Brain microvascular endothelial cell (primary cell): ENCODE measurements at regions not wholly inside any gene's neighbourhood (a gene's known extent, or its start where the extent isn't known, plus 50 kb on each side); places are given as distances from the start of the nearest gene placed in this dataset.

Experiments
- DNase-seq: peaks from one replicate; pipeline ENCODE4 v3.0.0-alpha.2; 2020
- H3K27ac ChIP-seq: fragments of 250-450 bp; sonication (Bioruptor Pico); 2 replicates; pipeline ENCODE4 v1.5.1; 2020; ENCODE audit warnings: mild to moderate bottlenecking, moderate library complexity
- H3K27me3 ChIP-seq: fragments of 250-450 bp; sonication (Bioruptor Pico); replicated peaks from 2 replicates; pipeline ENCODE4 v1.5.1; 2020; ENCODE audit warnings: mild to moderate bottlenecking
- H3K36me3 ChIP-seq: fragments of 250-450 bp; sonication (Bioruptor Pico); replicated peaks from 2 replicates; pipeline ENCODE4 v1.5.1; 2020; ENCODE audit warnings: mild to moderate bottlenecking
- H3K4me3 ChIP-seq: 2 replicates; pipeline ENCODE4 v1.5.1; 2011; ENCODE audit warnings: low read depth, mild to moderate bottlenecking, control low read depth, low read length, moderate library complexity
- in situ Hi-C: cut with HindIII; loops from 2 replicates; pipeline ENCODE4 v1.10.0; 2017; ENCODE audit warnings: low sequenced_read_pairs, low pct_ligation_motif_present
- TF ChIP-seq, protein P1 (sequence below): IDR thresholded peaks from 2 replicates; pipeline ENCODE4 v1.5.1; 2011; ENCODE audit warnings: low read depth, mild to moderate bottlenecking, moderate library complexity, low read length, control low read depth, inconsistent platforms; ENCODE audit errors: missing control alignments

DNA sequence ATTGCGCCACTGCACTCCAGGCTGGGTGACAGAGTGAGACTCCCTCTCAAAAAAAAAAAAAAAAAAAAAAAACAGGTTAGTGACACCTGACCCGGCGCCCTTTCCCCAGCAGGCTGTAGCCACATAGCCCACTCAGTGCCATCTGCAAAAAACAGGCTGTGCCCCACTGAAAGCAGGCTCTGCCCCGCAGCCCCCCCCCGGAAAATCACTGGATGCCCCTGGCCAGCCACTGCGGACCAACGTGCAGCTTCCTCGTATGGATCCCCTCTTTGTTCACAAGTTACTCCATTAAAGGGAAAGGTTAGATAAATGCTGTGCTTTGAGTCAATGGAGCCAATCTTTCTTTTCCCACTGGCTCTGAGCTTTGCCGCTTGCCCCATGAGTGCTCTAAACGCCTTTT lies 660.3 kb downstream of the TBC1D22A start:
- H3K27me3 ChIP-seq, result no peaks in the 10 kb centered on the region
- H3K36me3 ChIP-seq, result no peaks in the 10 kb centered on the region
- TF ChIP-seq, protein P1, sequence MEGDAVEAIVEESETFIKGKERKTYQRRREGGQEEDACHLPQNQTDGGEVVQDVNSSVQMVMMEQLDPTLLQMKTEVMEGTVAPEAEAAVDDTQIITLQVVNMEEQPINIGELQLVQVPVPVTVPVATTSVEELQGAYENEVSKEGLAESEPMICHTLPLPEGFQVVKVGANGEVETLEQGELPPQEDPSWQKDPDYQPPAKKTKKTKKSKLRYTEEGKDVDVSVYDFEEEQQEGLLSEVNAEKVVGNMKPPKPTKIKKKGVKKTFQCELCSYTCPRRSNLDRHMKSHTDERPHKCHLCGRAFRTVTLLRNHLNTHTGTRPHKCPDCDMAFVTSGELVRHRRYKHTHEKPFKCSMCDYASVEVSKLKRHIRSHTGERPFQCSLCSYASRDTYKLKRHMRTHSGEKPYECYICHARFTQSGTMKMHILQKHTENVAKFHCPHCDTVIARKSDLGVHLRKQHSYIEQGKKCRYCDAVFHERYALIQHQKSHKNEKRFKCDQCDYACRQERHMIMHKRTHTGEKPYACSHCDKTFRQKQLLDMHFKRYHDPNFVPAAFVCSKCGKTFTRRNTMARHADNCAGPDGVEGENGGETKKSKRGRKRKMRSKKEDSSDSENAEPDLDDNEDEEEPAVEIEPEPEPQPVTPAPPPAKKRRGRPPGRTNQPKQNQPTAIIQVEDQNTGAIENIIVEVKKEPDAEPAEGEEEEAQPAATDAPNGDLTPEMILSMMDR, result no peak
- H3K27ac ChIP-seq, result no peak overlapping the region
- no peak overlapping the region for H3K4me3 ChIP-seq
- no peak for DNase-seq
- in situ Hi-C loops, result no loop called here

DNA sequence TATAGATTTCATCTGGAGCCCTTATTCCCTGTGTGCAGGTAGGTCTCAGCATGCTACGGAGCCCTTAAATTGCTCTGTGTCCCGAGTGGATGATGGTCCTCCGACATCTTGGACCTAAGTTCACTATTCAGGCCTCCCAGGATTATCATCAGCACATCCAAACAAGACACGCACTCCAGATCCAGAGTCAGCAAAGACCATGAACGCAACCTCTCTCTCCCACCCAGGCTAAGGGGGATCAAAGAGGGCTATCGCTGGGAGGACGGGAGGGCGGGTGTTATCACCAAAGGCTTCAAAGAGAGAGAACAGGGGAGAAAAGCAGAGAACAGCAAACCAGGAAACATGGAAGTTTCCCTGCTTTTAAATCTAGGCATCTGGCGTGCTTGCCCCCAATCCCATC lies 659.4 kb downstream of the TBC1D22A start:
- no peak for DNase-seq
- no peaks in the 10 kb centered on the region for H3K27me3 ChIP-seq
- no peak overlapping the region for H3K27ac ChIP-seq
- H3K36me3 ChIP-seq, result no peaks in the 10 kb centered on the region
- in situ Hi-C loops, result no loop called here
- TF ChIP-seq, protein P1, result no peak
- no peak overlapping the region for H3K4me3 ChIP-seq

DNA sequence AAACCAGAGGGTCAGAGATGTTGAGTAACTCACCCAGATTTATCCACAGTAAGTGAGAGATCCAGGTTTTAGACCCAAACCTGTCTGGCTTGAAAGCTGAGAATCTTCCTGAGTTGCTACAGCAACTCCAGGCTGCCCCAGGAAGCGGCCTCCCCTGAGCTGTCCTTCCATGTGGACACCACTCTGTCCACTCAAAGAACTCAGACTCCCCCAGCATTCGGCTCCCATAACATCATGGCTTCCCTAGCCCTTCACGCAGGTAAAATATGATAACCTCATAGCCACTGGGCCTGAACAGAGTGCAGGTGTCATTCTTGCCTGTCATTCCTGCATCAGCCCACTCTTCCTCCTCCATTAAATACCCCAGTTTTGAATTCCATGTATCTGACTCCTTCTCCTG lies 657.8 kb downstream of the TBC1D22A start:
- DNase-seq, result no peak
- TF ChIP-seq, protein P1, result no peak
- no peak overlapping the region for H3K4me3 ChIP-seq
- no peaks in the 10 kb centered on the region for H3K36me3 ChIP-seq
- in situ Hi-C loops, result no loop called here
- no peak overlapping the region for H3K27ac ChIP-seq
- H3K27me3 ChIP-seq, result no peaks in the 10 kb centered on the region

DNA sequence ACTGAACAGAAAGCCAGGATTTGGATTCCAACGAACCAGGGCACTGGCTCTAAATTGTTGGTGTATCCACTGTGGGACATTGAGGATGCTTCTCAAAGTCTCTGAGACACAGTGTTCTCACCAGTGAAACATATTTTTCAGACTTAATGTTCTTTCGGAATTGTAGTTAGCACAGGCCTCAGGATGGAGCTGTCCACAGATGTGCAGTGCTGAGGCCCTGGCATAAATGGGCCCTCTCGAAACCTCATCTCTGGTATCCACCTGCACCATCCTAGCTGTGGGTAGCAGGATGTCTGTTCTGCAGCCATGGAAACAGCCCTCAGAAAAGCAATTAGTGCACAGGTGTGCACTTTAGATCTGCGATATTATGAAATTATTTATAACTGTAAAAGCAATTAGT lies 656.8 kb downstream of the TBC1D22A start:
- no peak overlapping the region for H3K27ac ChIP-seq
- TF ChIP-seq, protein P1, result no peak
- in situ Hi-C loops, result no loop called here
- no peak for DNase-seq
- H3K27me3 ChIP-seq, result no peaks in the 10 kb centered on the region
- no peak overlapping the region for H3K4me3 ChIP-seq
- no peaks in the 10 kb centered on the region for H3K36me3 ChIP-seq

DNA sequence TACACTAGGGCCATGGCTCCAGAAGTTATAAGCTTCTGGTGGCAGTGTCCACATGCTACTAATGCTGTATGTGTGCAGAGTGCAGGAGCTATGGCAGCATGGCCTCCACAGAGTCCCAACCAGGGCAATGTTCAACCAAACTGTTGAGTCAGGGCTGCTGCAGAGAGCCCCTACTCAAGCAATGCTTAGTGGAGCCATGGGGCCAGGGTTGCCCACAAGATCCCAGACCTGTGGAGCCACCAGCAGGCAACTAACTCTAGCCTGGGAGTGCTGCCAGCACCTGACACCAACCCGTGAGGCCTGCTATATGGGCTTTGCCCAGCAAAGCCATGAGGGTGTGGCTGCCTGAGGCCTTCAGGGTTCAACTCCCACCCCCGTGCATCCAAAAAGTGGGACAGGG lies 655.2 kb downstream of the TBC1D22A start:
- Histone ChIP-seq H3K36me3 (no peaks in the 10 kb centered on the region), H3K27me3 (no peaks in the 10 kb centered on the region), H3K27ac (no peak overlapping the region), H3K4me3 (no peak overlapping the region)
- no peak for DNase-seq
- in situ Hi-C loops, result no loop called here
- TF ChIP-seq, protein P1, result no peak

DNA sequence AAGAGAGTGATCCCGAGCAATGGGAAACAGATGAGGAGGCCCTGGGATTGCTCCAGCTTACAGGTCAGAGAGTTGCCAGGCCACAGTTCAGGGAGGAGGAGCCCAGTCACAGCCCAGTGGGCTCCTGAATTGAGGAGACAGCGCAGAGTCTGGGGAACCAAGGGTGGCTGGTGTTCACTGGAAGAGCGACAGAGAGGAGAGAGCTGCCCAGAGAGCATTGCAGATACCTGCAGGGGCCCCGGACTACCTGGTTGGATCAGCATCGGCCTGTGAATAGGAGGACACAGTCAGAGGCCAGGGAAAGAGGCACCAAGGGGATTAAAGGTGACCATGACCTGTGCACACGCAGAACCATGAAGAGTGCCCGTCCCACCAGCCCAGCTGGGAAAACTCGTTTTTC lies 648.6 kb downstream of the TBC1D22A start:
- TF ChIP-seq, protein P1, result no peak
- DNase-seq, result no peak
- H3K4me3 ChIP-seq, result no peak overlapping the region
- no peaks in the 10 kb centered on the region for H3K27me3 ChIP-seq
- H3K27ac ChIP-seq, result no peak overlapping the region
- no peaks in the 10 kb centered on the region for H3K36me3 ChIP-seq
- in situ Hi-C loops, result no loop called here
